ENCODE measurements at regions not wholly inside any gene's neighbourhood (a gene's known extent, or its start where the extent isn't known, plus 50 kb on each side); places are given as distances from the start of the nearest gene placed in this dataset.

- WGBS, 2 donors: 86 to 91% methylated on average over 3 of the region's 3 CpGs
- peaks cover 0 to 23% (median 0%) of the 10 kb centered on the region in 3 donors for H3K4me1 ChIP-seq
- intact Hi-C loops (cut with DNase I): no loop called here
- H3K4me3 ChIP-seq: no peak overlapping the region
- H3K27ac ChIP-seq: no peak overlapping the region
- TF ChIP-seq POLR2A (IDR thresholded peaks at IDR 0.05) (no peak), CTCF (IDR thresholded peaks at IDR 0.05) (no peak)
- no peaks in the 10 kb centered on the region for H3K27me3 ChIP-seq
- H3K9me3 ChIP-seq: no peaks in the 10 kb centered on the region
- no peaks in the 10 kb centered on the region for H3K36me3 ChIP-seq
- no peak for DNase-seq
Measured at GRCh38 chr10:60448246-60448645, 58.6 kb upstream of the ANK3 start.

GRCh38 chr10:60446851-60447250 lies 57.2 kb upstream of the ANK3 start:
- intact Hi-C loops (cut with DNase I): no loop called here
- Histone ChIP-seq H3K4me3 (no peak overlapping the region), H3K4me1 (peaks cover 0 to 23% (median 0%) of the 10 kb centered on the region in 3 donors), H3K27me3 (no peaks in the 10 kb centered on the region), H3K27ac (no peak overlapping the region), H3K36me3 (no peaks in the 10 kb centered on the region), H3K9me3 (no peaks in the 10 kb centered on the region)
- WGBS, 2 donors: 45 to 55% methylated on average over 3 of the region's 3 CpGs
- no peak for DNase-seq
- no peak for TF ChIP-seq CTCF (IDR thresholded peaks at IDR 0.05)
- no peak for TF ChIP-seq POLR2A (IDR thresholded peaks at IDR 0.05)

- TF ChIP-seq CTCF (IDR thresholded peaks at IDR 0.05): no peak
- TF ChIP-seq POLR2A (IDR thresholded peaks at IDR 0.05): no peak
- Histone ChIP-seq H3K9me3 (no peaks in the 10 kb centered on the region), H3K27ac (peak overlapping the region in 1 of 4 donors; percentile 23), H3K4me3 (no peak overlapping the region), H3K27me3 (no peaks in the 10 kb centered on the region), H3K4me1 (peaks cover 0 to 23% (median 0%) of the 10 kb centered on the region in 3 donors), H3K36me3 (no peaks in the 10 kb centered on the region)
- 69 to 82% methylated on average over 5 of the region's 5 CpGs for WGBS, 2 donors
- intact Hi-C loops (cut with DNase I): no loop called here
- DNase-seq: no peak
Measured at GRCh38 chr10:60446070-60446833, 56.6 kb upstream of the ANK3 start.

GRCh38 chr10:60444494-60445064 lies 54.9 kb upstream of the ANK3 start:
- Histone ChIP-seq H3K9me3 (no peaks in the 10 kb centered on the region), H3K36me3 (no peaks in the 10 kb centered on the region), H3K4me1 (peaks cover 0 to 23% (median 0%) of the 10 kb centered on the region in 3 donors), H3K27me3 (no peaks in the 10 kb centered on the region), H3K4me3 (no peak overlapping the region), H3K27ac (no peak overlapping the region)
- TF ChIP-seq CTCF (IDR thresholded peaks at IDR 0.05) (peak; percentile 16 to 65 (median 44)), POLR2A (IDR thresholded peaks at IDR 0.05) (no peak)
- no peak for DNase-seq
- intact Hi-C loops (cut with DNase I): no loop called here
- 57 to 75% methylated on average over 1 of the region's 1 CpG for WGBS, 2 donors

- Histone ChIP-seq H3K27ac (no peak overlapping the region), H3K27me3 (no peaks in the 10 kb centered on the region), H3K4me1 (peaks cover 0 to 23% (median 0%) of the 10 kb centered on the region in 3 donors), H3K36me3 (no peaks in the 10 kb centered on the region), H3K4me3 (no peak overlapping the region), H3K9me3 (no peaks in the 10 kb centered on the region)
- intact Hi-C loops (cut with DNase I): no loop called here
- no peak for TF ChIP-seq POLR2A (IDR thresholded peaks at IDR 0.05)
- no peak for TF ChIP-seq CTCF (IDR thresholded peaks at IDR 0.05)
- DNase-seq: no peak
- whole genome bisulfite sequencing, 2 donors: 66 to 71% methylated on average over 3 of the region's 3 CpGs
Measured at GRCh38 chr10:60443346-60443745, 53.7 kb upstream of the ANK3 start.

All from esophagus squamous epithelium (tissue), 5 donors.